ENCODE measurements at regions not wholly inside any gene's neighbourhood (a gene's known extent, or its start where the extent isn't known, plus 50 kb on each side); places are given as distances from the start of the nearest gene placed in this dataset.

DNA sequence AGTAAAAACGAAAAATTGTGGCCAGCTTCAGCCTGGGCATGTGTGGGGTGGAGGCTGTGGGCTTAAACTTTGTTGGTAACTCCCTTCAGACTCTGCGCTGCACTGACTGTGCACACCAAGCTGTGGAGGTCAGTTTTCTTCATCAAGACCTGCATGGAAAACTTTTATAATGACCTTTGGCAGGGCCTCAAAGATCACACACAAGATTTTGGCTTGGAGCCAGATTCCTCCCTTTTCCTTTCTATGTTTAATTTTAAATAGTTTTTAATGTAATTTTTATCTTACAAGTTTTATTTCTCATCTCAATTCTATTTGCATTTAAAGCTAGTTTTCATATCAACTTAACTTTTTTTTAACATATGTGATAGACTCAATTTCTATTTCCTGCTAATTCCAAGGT is 1211.1 kb upstream of the CDH18 start:
- TF ChIP-seq CTCF (IDR thresholded peaks at IDR 0.05; ENCODE audit: low read depth, low read length) = no peak
- H3K4me3 ChIP-seq (ENCODE audit: low read depth, low read length) = no peak overlapping the region

DNA sequence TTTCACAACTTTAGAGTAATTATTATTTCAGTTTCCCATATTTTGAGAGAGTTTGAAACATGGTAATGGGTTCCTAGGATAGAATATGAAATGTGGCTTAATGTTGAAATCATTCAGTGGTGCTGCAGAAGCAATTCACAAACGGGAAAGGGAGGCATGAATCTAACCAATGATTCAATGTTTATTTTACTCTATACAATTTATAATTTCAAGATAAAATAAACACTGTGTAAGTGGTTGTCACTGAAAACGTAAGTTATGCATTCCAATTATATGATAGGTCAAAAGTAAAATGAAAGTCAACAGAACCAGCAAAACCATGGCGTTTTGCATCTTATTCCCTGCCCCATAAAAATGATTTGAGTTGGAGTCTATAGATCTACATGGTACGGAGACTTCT is 1207.1 kb upstream of the CDH18 start:
- TF ChIP-seq CTCF (IDR thresholded peaks at IDR 0.05; ENCODE audit: low read depth, low read length) = no peak
- H3K4me3 ChIP-seq (ENCODE audit: low read depth, low read length) = no peak overlapping the region

- no peak for TF ChIP-seq CTCF (IDR thresholded peaks at IDR 0.05; ENCODE audit: low read depth, low read length)
- no peak overlapping the region for H3K4me3 ChIP-seq (ENCODE audit: low read depth, low read length)
Observed at GRCh38 chr5:21185536-21185935, 1197.5 kb upstream of the CDH18 start.

DNA sequence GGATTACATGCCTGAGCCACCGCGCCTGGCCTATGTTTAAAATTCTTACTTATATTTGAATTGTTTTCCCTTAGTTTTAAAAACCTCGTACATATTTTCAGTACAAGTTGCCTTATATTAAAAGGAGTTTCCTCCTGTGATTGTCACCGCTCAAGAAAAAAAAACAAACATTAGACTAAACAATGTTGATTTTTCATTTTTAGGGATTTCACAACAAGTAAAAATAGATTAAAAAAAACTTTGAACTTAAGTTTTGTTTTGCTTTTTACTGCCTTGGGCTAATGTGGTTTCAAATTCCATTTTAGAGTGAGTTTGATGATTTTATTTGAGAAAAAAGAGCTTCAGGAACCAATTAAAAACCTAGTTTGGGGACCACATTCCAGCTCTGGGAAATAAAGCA is 1196.6 kb upstream of the CDH18 start:
- TF ChIP-seq CTCF (IDR thresholded peaks at IDR 0.05; ENCODE audit: low read depth, low read length) = no peak
- no peak overlapping the region for H3K4me3 ChIP-seq (ENCODE audit: low read depth, low read length)

- no peak for TF ChIP-seq CTCF (IDR thresholded peaks at IDR 0.05; ENCODE audit: low read depth, low read length)
Observed at GRCh38 chr5:21181609-21182125, 1193.7 kb upstream of the CDH18 start.

DNA sequence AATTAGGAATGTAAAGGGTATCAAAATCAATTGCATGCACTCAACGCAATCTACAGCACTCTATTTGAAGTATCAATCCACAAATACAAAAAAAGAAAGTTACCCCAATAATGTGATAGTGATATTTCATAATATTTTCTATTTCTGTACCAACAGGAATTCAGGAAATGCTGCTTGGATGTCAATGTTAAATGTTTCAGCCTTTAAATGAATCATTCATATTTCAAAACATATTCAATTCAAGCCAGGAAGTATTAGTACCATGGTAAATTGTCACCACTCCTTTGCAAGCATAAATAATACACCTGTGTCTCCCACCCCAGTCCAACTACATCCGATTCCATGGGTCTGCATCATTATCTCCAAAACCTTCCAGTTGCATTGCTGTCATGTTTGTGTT is 1185.5 kb upstream of the CDH18 start:
- H3K4me3 ChIP-seq (ENCODE audit: low read depth, low read length) = no peak overlapping the region
- TF ChIP-seq CTCF (IDR thresholded peaks at IDR 0.05; ENCODE audit: low read depth, low read length) = no peak

More at GRCh38 chr5:21181609-21182125, 1193.7 kb upstream of the CDH18 start:
- no peak overlapping the region for H3K4me3 ChIP-seq (ENCODE audit: low read depth, low read length)

GRCh38 chr5:21173036-21173435 is 1185.0 kb upstream of the CDH18 start:
- no peak for TF ChIP-seq CTCF (IDR thresholded peaks at IDR 0.05; ENCODE audit: low read depth, low read length)

More at GRCh38 chr5:21173036-21173435, 1185.0 kb upstream of the CDH18 start:
- no peak overlapping the region for H3K4me3 ChIP-seq (ENCODE audit: low read depth, low read length)

All from WI38 (cell line).